Spleen (tissue), 11 donors: ENCODE measurements at regions not wholly inside any gene's neighbourhood (a gene's known extent, or its start where the extent isn't known, plus 50 kb on each side); places are given as distances from the start of the nearest gene placed in this dataset.

Experiments used
- DNase-seq: peaks from one replicate; pipeline ENCODE4 v3.0.0-alpha.2; 2020
- H3K27ac ChIP-seq, 8 donors: fragments of 200-600 bp; sonication (generic) in 7 of 8; 1 replicate in 4 of 8; 2 replicates in 4 of 8; pipeline versions ENCODE4 v1.5.0 to v1.8.0; 2016 to 2021; ENCODE audit warnings: inconsistent platforms in 4 of 8, mild to moderate bottlenecking in 4 of 8, moderate library complexity in 1 of 8
- H3K27me3 ChIP-seq, 7 donors: fragments of 200-600 bp; sonication (generic) in 6 of 7; replicated peaks in 1 of 7; 1 replicate in 4 of 7; 2 replicates in 3 of 7; pipeline versions ENCODE4 v1.5.0 to v1.8.0; 2016 to 2021; ENCODE audit warnings: inconsistent platforms in 3 of 7, mild to moderate bottlenecking in 1 of 7
- H3K36me3 ChIP-seq, 6 donors: fragments of 200-600 bp; sonication (generic) in 5 of 6; 1 replicate in 4 of 6; 2 replicates in 2 of 6; pipeline versions ENCODE4 v1.5.0 to v1.8.0; 2016 to 2021; ENCODE audit warnings: inconsistent platforms in 2 of 6
- H3K4me1 ChIP-seq, 6 donors: fragments of 200-600 bp; sonication (generic) in 5 of 6; 1 replicate in 3 of 6; 2 replicates in 3 of 6; pipeline versions ENCODE4 v1.5.0 to v1.8.0; 2016 to 2021; ENCODE audit warnings: inconsistent platforms in 3 of 6
- H3K4me3 ChIP-seq, 8 donors: fragments of 200-600 bp; sonication (generic) in 7 of 8; 1 replicate in 4 of 8; 2 replicates in 4 of 8; pipeline versions ENCODE4 v1.5.0 to v1.8.0; 2016 to 2021; ENCODE audit warnings: inconsistent platforms in 4 of 8, mild to moderate bottlenecking in 4 of 8, moderate library complexity in 2 of 8
- H3K9me3 ChIP-seq, 8 donors: fragments of 200-600 bp; sonication (generic) in 7 of 8; 1 replicate in 4 of 8; 2 replicates in 4 of 8; pipeline versions ENCODE4 v1.5.0 to v1.8.0; 2016 to 2021; ENCODE audit warnings: inconsistent platforms in 4 of 8
- CTCF ChIP-seq, 11 experiments: fragments of 200-600 bp in 7 of 11; fragments of 450-650 bp in 4 of 11; sonication (generic) in 4 of 11; IDR thresholded peaks in 8 of 11; conservative IDR thresholded peaks in 3 of 11; 1 replicate in 7 of 11; 2 replicates in 4 of 11; pipeline versions ENCODE4 v1.4.0 to v1.8.0; 2016 to 2021; ENCODE audit warnings: antibody characterized with exemption in 11 of 11, inconsistent platforms in 4 of 11, mild to moderate bottlenecking in 1 of 11
- POLR2A ChIP-seq, 3 donors: fragments of 450-650 bp; IDR thresholded peaks; one replicate each; pipeline ENCODE4 v1.5.1; 2017; ENCODE audit warnings: antibody characterized with exemption in 3 of 3, mild to moderate bottlenecking in 1 of 3
- POLR2AphosphoS5 ChIP-seq, 3 donors: sonication (generic); formaldehyde crosslinking; IDR thresholded peaks; one replicate each; pipeline ENCODE4 v1.5.1; 2017; ENCODE audit warnings: antibody characterized with exemption in 3 of 3
- WGBS, 5 donors: extraction: QIAGEN DNeasy Blood & Tissue Kit in 3 of 5; methylation state at CpG; one replicate each; pipeline versions ENCODE4 v1.1.5 to v1.1.7; 2013 to 2018; 5-methylcytosine and 5-hydroxymethylcytosine counted together
- intact Hi-C: fragments of 100-400 bp; cut with DNase I; formaldehyde crosslinking; loops from one replicate; pipeline ENCODE4 v1.15.0; 2023; ENCODE audit warnings: low total_unique reads
- donor health status: healthy with polysubstance abuse.
- donor health status: DM: no; HTN: no; CAD: no; lungs with moderate emphysema.
- donor health status: DM: no; HTN: no; CAD: no.
- donor health status: Bipolar disorder and iron deficiency.
- donor health status: healthy.
- donor health status: DM: no; HTN: no; CAD: no.
- donor health status: DM: yes; HTN: yes; CAD: no.

- Histone ChIP-seq H3K27me3 (no peaks in the 10 kb centered on the region), H3K9me3 (peaks cover 0 to 50% (median 12%) of the 10 kb centered on the region in 8 donors), H3K4me3 (no peak overlapping the region), H3K36me3 (no peaks in the 10 kb centered on the region), H3K4me1 (no peaks in the 10 kb centered on the region), H3K27ac (no peak overlapping the region)
- TF ChIP-seq POLR2A (IDR thresholded peaks at IDR 0.05) (no peak), POLR2AphosphoS5 (IDR thresholded peaks at IDR 0.05) (no peak), CTCF (IDR thresholded peaks at IDR 0.05 in 8 of 11, conservative IDR thresholded peaks at IDR 0.05 in 3 of 11) (no peak)
- intact Hi-C loops: no loop called here
- no peak for DNase-seq
- 67 to 86% (median 79%) methylated on average over 3 of the region's 3 CpGs for WGBS, 5 donors
Observed at GRCh38 chr20:21920211-21920610, 214.7 kb downstream of the PAX1 start.

- 76 to 87% (median 84%) methylated on average over 7 of the region's 7 CpGs for whole genome bisulfite sequencing, 5 donors
Observed at GRCh38 chr20:21918398-21918797, 212.9 kb downstream of the PAX1 start.

GRCh38 chr20:21902391-21902790 is 196.9 kb downstream of the PAX1 start:
- peaks cover 0 to 11% (median 2%) of the 10 kb centered on the region in 8 donors for H3K9me3 ChIP-seq
- intact Hi-C loops: no loop called here

More at GRCh38 chr20:21918398-21918797, 212.9 kb downstream of the PAX1 start:
- H3K27me3 ChIP-seq: no peaks in the 10 kb centered on the region
- no peak overlapping the region for H3K27ac ChIP-seq
- H3K4me1 ChIP-seq: no peaks in the 10 kb centered on the region
- intact Hi-C loops: no loop called here
- no peaks in the 10 kb centered on the region for H3K36me3 ChIP-seq
- TF ChIP-seq CTCF (IDR thresholded peaks at IDR 0.05 in 8 of 11, conservative IDR thresholded peaks at IDR 0.05 in 3 of 11) (no peak), POLR2A (IDR thresholded peaks at IDR 0.05) (no peak), POLR2AphosphoS5 (IDR thresholded peaks at IDR 0.05) (no peak)
- H3K9me3 ChIP-seq: peaks cover 0 to 38% (median 12%) of the 10 kb centered on the region in 8 donors
- H3K4me3 ChIP-seq: no peak overlapping the region
- DNase-seq: no peak

More at GRCh38 chr20:21902391-21902790, 196.9 kb downstream of the PAX1 start:
- WGBS, 5 donors: 75 to 88% (median 77%) methylated on average over 3 of the region's 3 CpGs
- H3K4me1 ChIP-seq: no peaks in the 10 kb centered on the region
- H3K36me3 ChIP-seq: no peaks in the 10 kb centered on the region
- H3K27ac ChIP-seq: no peak overlapping the region
- DNase-seq: no peak
- no peaks in the 10 kb centered on the region for H3K27me3 ChIP-seq
- no peak overlapping the region for H3K4me3 ChIP-seq
- TF ChIP-seq CTCF (IDR thresholded peaks at IDR 0.05 in 8 of 11, conservative IDR thresholded peaks at IDR 0.05 in 3 of 11): no peak
